Chondrocyte (in vitro differentiated cells): ENCODE measurements at regions not wholly inside any gene's neighbourhood (a gene's known extent, or its start where the extent isn't known, plus 50 kb on each side); places are given as distances from the start of the nearest gene placed in this dataset.
A peak's percentile ranks its signal among the peaks of the same experiment; 100 is the strongest.

ENCODE experiments used
- DNase-seq: peaks from one replicate; pipeline ENCODE4 v3.0.0; 2021; ENCODE audit warnings: mixed read lengths, low spot score
- H3K27ac Mint-ChIP-seq: one replicate; pipeline ENCODE4 v1.8.0; 2021; ENCODE audit warnings: mild to moderate bottlenecking, moderate library complexity, mixed read lengths; ENCODE audit not compliant: unreplicated experiment
- H3K27me3 Mint-ChIP-seq: 2 replicates; pipeline ENCODE4 v1.8.0; 2021; ENCODE audit warnings: low read depth, mixed read lengths
- H3K36me3 Mint-ChIP-seq: 2 replicates; pipeline ENCODE4 v1.8.0; 2021; ENCODE audit warnings: low read depth, mixed read lengths
- H3K4me1 Mint-ChIP-seq: 2 replicates; pipeline ENCODE4 v1.8.0; 2021; ENCODE audit warnings: low read depth, mild to moderate bottlenecking, mixed read lengths
- H3K4me3 Mint-ChIP-seq: one replicate; pipeline ENCODE4 v1.8.0; 2021; ENCODE audit warnings: mild to moderate bottlenecking, moderate library complexity, mixed read lengths; ENCODE audit not compliant: unreplicated experiment
- H3K9me3 Mint-ChIP-seq: 2 replicates; pipeline ENCODE4 v1.8.0; 2021; ENCODE audit warnings: low read depth, mixed read lengths
- TF ChIP-seq, protein P1 (sequence below): fragments of 200-600 bp; sonication (generic); IDR thresholded peaks from 2 replicates; pipeline ENCODE4 v1.5.0; 2021; ENCODE audit warnings: antibody characterized with exemption, mild to moderate bottlenecking, moderate library complexity

- DNase-seq = no peak
- no peaks in the 10 kb centered on the region for H3K4me1 Mint-ChIP-seq
- TF ChIP-seq, protein P1, sequence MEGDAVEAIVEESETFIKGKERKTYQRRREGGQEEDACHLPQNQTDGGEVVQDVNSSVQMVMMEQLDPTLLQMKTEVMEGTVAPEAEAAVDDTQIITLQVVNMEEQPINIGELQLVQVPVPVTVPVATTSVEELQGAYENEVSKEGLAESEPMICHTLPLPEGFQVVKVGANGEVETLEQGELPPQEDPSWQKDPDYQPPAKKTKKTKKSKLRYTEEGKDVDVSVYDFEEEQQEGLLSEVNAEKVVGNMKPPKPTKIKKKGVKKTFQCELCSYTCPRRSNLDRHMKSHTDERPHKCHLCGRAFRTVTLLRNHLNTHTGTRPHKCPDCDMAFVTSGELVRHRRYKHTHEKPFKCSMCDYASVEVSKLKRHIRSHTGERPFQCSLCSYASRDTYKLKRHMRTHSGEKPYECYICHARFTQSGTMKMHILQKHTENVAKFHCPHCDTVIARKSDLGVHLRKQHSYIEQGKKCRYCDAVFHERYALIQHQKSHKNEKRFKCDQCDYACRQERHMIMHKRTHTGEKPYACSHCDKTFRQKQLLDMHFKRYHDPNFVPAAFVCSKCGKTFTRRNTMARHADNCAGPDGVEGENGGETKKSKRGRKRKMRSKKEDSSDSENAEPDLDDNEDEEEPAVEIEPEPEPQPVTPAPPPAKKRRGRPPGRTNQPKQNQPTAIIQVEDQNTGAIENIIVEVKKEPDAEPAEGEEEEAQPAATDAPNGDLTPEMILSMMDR = peak; percentile 48
- peaks cover 4% of the 10 kb centered on the region for H3K9me3 Mint-ChIP-seq
- H3K36me3 Mint-ChIP-seq = no peaks in the 10 kb centered on the region
- H3K27me3 Mint-ChIP-seq = peaks cover 13% of the 10 kb centered on the region
- H3K27ac Mint-ChIP-seq = no peak overlapping the region
- no peak overlapping the region for H3K4me3 Mint-ChIP-seq
These were observed 823.6 kb downstream of the GALR1 start for GRCh38 chr18:78073275-78073674.

DNA sequence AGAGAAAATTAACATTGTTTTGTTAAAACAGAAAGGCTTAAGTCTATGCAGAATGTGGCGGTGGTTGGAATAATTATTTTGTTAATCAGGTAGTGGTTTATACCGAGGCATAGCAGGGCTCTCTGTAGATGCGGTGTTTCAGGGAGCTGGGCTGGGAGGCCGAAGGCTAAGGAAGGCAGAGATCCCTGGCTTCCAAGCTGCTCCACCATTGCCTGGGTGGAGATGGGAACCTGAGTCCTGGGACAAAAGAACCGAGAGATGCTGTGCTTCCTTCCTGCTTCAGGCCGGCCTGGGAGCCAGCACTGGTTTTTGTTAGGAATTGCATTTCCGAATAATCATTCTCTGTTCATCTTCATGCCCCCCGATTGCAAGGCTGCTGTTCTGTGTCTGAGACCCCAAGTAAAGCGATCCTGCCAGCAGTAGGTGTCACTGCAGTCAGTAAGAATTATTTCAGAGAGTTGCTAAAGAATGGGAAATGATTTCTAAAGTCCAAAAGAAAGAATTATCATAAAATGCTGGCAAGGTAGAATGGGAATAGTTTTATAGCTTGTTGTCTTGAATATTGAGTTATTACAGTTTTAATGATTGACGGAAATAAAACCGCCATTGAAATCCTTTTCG is 824.9 kb downstream of the GALR1 start:
- no peaks in the 10 kb centered on the region for H3K36me3 Mint-ChIP-seq
- H3K9me3 Mint-ChIP-seq = peaks cover 2% of the 10 kb centered on the region
- H3K27ac Mint-ChIP-seq = no peak overlapping the region
- DNase-seq = no peak
- H3K27me3 Mint-ChIP-seq = peaks cover 14% of the 10 kb centered on the region
- no peaks in the 10 kb centered on the region for H3K4me1 Mint-ChIP-seq
- no peak overlapping the region for H3K4me3 Mint-ChIP-seq
- TF ChIP-seq, protein P1 = no peak

- Mint-ChIP-seq H3K4me3 (no peak overlapping the region), H3K9me3 (peaks cover 18% of the 10 kb centered on the region), H3K4me1 (no peaks in the 10 kb centered on the region), H3K27ac (no peak overlapping the region), H3K27me3 (peaks cover 3% of the 10 kb centered on the region), H3K36me3 (no peaks in the 10 kb centered on the region)
- TF ChIP-seq, protein P1 = no peak
- no peak for DNase-seq
These were observed 830.4 kb downstream of the GALR1 start for GRCh38 chr18:78080081-78080480.

DNA sequence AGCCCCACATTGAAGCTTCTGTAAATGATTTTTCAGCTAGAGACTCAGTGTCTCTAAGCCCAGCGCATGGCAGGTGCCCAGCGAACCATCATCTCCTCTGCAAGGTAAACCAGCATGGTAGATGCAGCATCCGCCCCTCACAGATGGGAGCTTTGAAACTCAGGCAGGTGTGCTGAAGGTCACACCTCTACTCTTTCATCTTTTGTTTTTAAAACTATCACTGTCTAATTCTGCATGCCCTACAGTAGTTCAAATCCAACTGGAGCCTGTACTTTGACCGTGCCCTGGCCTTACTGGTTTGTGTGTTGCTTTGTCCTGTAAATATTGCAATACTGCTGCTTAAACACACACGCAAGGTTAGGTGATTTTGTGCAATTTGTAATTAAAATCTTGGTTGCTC is 831.1 kb downstream of the GALR1 start:
- peaks cover 18% of the 10 kb centered on the region for H3K9me3 Mint-ChIP-seq
- no peaks in the 10 kb centered on the region for H3K36me3 Mint-ChIP-seq
- TF ChIP-seq, protein P1 = no peak
- no peaks in the 10 kb centered on the region for H3K4me1 Mint-ChIP-seq
- DNase-seq = no peak
- H3K27me3 Mint-ChIP-seq = peaks cover 3% of the 10 kb centered on the region
- H3K27ac Mint-ChIP-seq = no peak overlapping the region
- H3K4me3 Mint-ChIP-seq = no peak overlapping the region

GRCh38 chr18:78082816-78083215 is 833.2 kb downstream of the GALR1 start:
- DNase-seq = no peak
- H3K9me3 Mint-ChIP-seq = peaks cover 27% of the 10 kb centered on the region
- no peaks in the 10 kb centered on the region for H3K4me1 Mint-ChIP-seq
- TF ChIP-seq, protein P1 = no peak
- H3K27ac Mint-ChIP-seq = no peak overlapping the region
- H3K4me3 Mint-ChIP-seq = no peak overlapping the region
- peaks cover 3% of the 10 kb centered on the region for H3K27me3 Mint-ChIP-seq
- H3K36me3 Mint-ChIP-seq = no peaks in the 10 kb centered on the region
